ENCODE measurements at regions not wholly inside any gene's neighbourhood (a gene's known extent, or its start where the extent isn't known, plus 50 kb on each side); places are given as distances from the start of the nearest gene placed in this dataset.
"Not testable (repeated sequence)": the region's sequence is repeated elsewhere in the genome, so short reads cannot be mapped to it uniquely, and the experiment has no call there.

DNA sequence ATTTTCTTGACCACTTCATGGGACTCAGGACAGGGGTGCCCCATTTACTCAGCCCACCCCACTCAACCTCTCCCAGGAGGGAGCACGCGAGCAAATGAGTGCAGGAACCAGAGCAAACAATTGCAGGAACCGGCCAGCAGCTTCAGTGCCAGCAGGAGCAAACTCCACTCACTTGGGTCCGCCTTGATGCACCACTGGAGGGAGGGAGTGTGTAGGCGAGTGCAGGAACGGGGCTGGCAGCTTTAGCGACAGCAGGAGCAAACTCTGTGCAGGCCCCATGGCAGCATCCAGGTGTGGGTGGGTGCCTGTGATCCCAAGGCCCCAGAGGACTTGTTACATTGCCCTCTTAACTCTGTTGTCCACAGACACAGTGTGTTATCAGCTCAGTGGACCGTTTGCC lies 1667.3 kb upstream of the CELF4 start:
- no peaks in the 10 kb centered on the region for H3K4me1 ChIP-seq
- no peak overlapping the region for H3K27ac ChIP-seq
- DNase-seq (ENCODE audit: low spot score in 2 of 2), result no peak
- H3K27me3 ChIP-seq, result no peaks in the 10 kb centered on the region
- no peak for TF ChIP-seq EP300 (IDR thresholded peaks at IDR 0.05)
- TF ChIP-seq POLR2A (IDR thresholded peaks at IDR 0.05), result no peak
- no peak for TF ChIP-seq POLR2AphosphoS5 (IDR thresholded peaks at IDR 0.05)
- TF ChIP-seq, protein P1, sequence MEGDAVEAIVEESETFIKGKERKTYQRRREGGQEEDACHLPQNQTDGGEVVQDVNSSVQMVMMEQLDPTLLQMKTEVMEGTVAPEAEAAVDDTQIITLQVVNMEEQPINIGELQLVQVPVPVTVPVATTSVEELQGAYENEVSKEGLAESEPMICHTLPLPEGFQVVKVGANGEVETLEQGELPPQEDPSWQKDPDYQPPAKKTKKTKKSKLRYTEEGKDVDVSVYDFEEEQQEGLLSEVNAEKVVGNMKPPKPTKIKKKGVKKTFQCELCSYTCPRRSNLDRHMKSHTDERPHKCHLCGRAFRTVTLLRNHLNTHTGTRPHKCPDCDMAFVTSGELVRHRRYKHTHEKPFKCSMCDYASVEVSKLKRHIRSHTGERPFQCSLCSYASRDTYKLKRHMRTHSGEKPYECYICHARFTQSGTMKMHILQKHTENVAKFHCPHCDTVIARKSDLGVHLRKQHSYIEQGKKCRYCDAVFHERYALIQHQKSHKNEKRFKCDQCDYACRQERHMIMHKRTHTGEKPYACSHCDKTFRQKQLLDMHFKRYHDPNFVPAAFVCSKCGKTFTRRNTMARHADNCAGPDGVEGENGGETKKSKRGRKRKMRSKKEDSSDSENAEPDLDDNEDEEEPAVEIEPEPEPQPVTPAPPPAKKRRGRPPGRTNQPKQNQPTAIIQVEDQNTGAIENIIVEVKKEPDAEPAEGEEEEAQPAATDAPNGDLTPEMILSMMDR (IDR thresholded peaks at IDR 0.05), result no peak
- no peaks in the 10 kb centered on the region for H3K36me3 ChIP-seq
- 79% methylated on average over 7 of the region's 8 CpGs for WGBS
- no peak overlapping the region for H3K4me3 ChIP-seq
- H3K9me3 ChIP-seq, result no peaks in the 10 kb centered on the region

- Histone ChIP-seq H3K27ac (no peak overlapping the region), H3K4me1 (no peaks in the 10 kb centered on the region), H3K4me3 (no peak overlapping the region), H3K36me3 (no peaks in the 10 kb centered on the region), H3K27me3 (no peaks in the 10 kb centered on the region), H3K9me3 (no peaks in the 10 kb centered on the region)
- no peak for DNase-seq (ENCODE audit: low spot score in 2 of 2)
- TF ChIP-seq, protein P1 (IDR thresholded peaks at IDR 0.05), result no peak
- no peak for TF ChIP-seq POLR2AphosphoS5 (IDR thresholded peaks at IDR 0.05)
- no peak for TF ChIP-seq POLR2A (IDR thresholded peaks at IDR 0.05)
- no peak for TF ChIP-seq EP300 (IDR thresholded peaks at IDR 0.05)
- 57% methylated on average over 2 of the region's 2 CpGs for WGBS
These were observed 1666.9 kb upstream of the CELF4 start for GRCh38 chr18:39232490-39232889.

DNA sequence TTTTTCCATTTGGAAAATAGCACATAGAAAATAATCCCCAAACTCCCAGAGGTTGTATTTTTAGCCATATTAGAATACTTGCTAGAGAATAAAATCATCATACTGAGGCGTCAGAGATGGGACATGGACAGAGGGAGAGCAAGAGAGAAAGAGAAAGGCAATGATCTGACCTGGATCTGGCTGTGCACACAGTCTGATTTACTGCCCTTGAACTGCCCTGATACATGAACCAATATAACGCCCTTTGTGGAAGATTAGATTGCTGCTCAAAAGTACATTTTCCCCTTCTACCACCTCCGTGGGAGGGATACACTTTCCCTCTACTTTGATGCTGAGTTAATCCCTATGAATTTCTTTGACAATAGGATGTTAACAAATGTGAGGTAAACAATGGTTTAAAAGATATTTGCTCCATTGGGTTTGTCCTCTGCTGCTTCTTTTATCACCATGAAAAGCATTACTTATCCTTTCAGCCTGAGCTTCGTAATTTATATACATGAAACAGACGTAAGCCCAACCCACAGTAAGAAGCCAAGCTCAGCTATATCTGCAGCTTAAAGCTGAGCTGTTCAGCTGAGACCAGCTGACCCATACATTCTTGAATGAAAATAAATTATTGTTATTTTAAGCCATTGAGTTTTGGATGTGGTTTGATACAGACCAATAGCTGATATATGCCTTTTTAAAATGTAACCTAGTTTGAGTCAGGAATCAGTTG lies 1664.6 kb upstream of the CELF4 start:
- Histone ChIP-seq H3K27me3 (no peaks in the 10 kb centered on the region), H3K4me1 (no peaks in the 10 kb centered on the region), H3K4me3 (no peak overlapping the region), H3K9me3 (no peaks in the 10 kb centered on the region), H3K36me3 (no peaks in the 10 kb centered on the region), H3K27ac (no peak overlapping the region)
- 84% methylated on average over 5 of the region's 5 CpGs for WGBS
- DNase-seq (ENCODE audit: low spot score in 2 of 2), result no peak
- TF ChIP-seq, protein P1 (IDR thresholded peaks at IDR 0.05), result no peak
- TF ChIP-seq EP300 (IDR thresholded peaks at IDR 0.05) (no peak), POLR2AphosphoS5 (IDR thresholded peaks at IDR 0.05) (no peak), POLR2A (IDR thresholded peaks at IDR 0.05) (no peak)

- not testable (repeated sequence) for H3K9me3 ChIP-seq; DNase-seq (ENCODE audit: low spot score in 2 of 2); H3K27me3 ChIP-seq; H3K36me3 ChIP-seq; H3K4me3 ChIP-seq; H3K4me1 ChIP-seq; H3K27ac ChIP-seq
- WGBS, result 88% methylated on average over 2 of the region's 2 CpGs
These were observed 1662.2 kb upstream of the CELF4 start for GRCh38 chr18:39227769-39228168.

- WGBS, result 56% methylated on average over 1 of the region's 1 CpG
- H3K4me3 ChIP-seq, result no peak overlapping the region
- DNase-seq (ENCODE audit: low spot score in 2 of 2), result no peak
These were observed 1659.8 kb upstream of the CELF4 start for GRCh38 chr18:39225373-39225772.

More at GRCh38 chr18:39225373-39225772, 1659.8 kb upstream of the CELF4 start:
- no peak overlapping the region for H3K27ac ChIP-seq
- TF ChIP-seq EP300 (IDR thresholded peaks at IDR 0.05) (no peak), POLR2A (IDR thresholded peaks at IDR 0.05) (no peak), POLR2AphosphoS5 (IDR thresholded peaks at IDR 0.05) (no peak)
- TF ChIP-seq, protein P1 (IDR thresholded peaks at IDR 0.05), result no peak
- no peaks in the 10 kb centered on the region for H3K27me3 ChIP-seq
- H3K4me1 ChIP-seq, result no peaks in the 10 kb centered on the region
- H3K36me3 ChIP-seq, result no peaks in the 10 kb centered on the region
- H3K9me3 ChIP-seq, result no peaks in the 10 kb centered on the region
